Lower leg skin (tissue), 3 donors: ENCODE measurements at regions not wholly inside any gene's neighbourhood (a gene's known extent, or its start where the extent isn't known, plus 50 kb on each side); places are given as distances from the start of the nearest gene placed in this dataset.

Experiments used
- CTCF ChIP-seq, 3 donors: fragments of 450-650 bp; IDR thresholded peaks; one replicate each; pipeline ENCODE4 v1.5.1; 2016; ENCODE audit warnings: antibody characterized with exemption in 3 of 3, mild to moderate bottlenecking in 3 of 3, moderate library complexity in 2 of 3
- POLR2A ChIP-seq, 2 donors: fragments of 450-650 bp; IDR thresholded peaks; one replicate each; pipeline ENCODE4 v1.6.1; 2016 to 2017; ENCODE audit warnings: antibody characterized with exemption in 2 of 2, mild to moderate bottlenecking in 1 of 2, moderate library complexity in 1 of 2

- no peak for TF ChIP-seq POLR2A (IDR thresholded peaks at IDR 0.05)
- TF ChIP-seq CTCF (IDR thresholded peaks at IDR 0.05), result no peak
Observed at GRCh38 chr13:40399756-40400155, 266.7 kb downstream of the FOXO1 start.
